HT1080 (cell line): ENCODE measurements at regions not wholly inside any gene's neighbourhood (a gene's known extent, or its start where the extent isn't known, plus 50 kb on each side); places are given as distances from the start of the nearest gene placed in this dataset.
"Not testable (repeated sequence)": the region's sequence is repeated elsewhere in the genome, so short reads cannot be mapped to it uniquely, and the experiment has no call there.

Experiments
- DNase-seq: peaks from one replicate; pipeline ENCODE4 v3.0.0-alpha.2; 2015; ENCODE audit warnings: low read depth

GRCh38 chr15:29648415-29648814 lies 173.9 kb downstream of the TJP1 start:
- not testable (repeated sequence) for DNase-seq

DNA sequence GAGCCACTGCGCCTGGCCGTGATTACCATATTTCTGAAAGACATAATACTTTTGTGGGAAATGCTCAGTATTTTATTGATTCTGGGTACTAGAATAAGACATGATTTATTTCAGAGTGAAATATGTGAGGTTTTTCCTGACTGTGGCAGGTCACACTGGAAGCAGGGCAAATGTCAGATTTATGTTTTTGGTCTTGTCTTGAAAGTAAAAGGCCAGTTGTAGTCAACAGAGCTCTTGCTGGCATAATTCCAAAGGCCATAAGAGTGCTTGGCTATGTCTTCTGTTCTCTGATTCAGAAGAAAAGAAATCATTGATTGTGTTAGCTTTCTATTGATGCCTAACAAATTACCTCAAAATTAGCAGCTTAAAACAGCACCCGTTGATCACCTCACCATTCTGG lies 176.4 kb downstream of the TJP1 start:
- DNase-seq, result no peak

- DNase-seq, result not testable (repeated sequence)
Measured at GRCh38 chr15:29644361-29644760, 177.9 kb downstream of the TJP1 start.

GRCh38 chr15:29638781-29639180 lies 183.5 kb downstream of the TJP1 start:
- DNase-seq, result peak; percentile 63

GRCh38 chr15:29638011-29638410 lies 184.3 kb downstream of the TJP1 start:
- DNase-seq, result no peak

DNA sequence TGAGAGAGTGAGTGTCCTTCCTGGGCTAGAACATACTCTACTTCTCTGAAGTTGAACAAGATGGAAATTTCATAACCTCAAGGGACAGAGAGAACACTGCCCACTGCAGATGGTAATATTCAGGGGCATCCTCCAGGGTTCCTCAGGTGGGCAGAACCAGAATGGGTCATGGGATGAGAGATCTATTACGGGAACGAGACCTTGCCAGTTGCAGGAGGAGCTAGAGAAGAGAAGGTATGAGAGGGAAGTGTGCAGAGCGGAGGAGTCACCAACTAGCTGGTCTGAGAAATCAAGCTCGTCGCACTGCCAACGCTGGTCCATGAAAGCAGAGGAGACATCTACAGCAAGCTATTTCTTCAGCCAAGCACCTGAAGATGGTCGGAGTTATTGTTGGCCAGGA lies 184.7 kb downstream of the TJP1 start:
- no peak for DNase-seq

GRCh38 chr15:29636921-29637320 lies 185.3 kb downstream of the TJP1 start:
- DNase-seq, result no peak

GRCh38 chr15:29636140-29636539 lies 186.1 kb downstream of the TJP1 start:
- no peak for DNase-seq

- no peak for DNase-seq
Measured at GRCh38 chr15:29635513-29636098, 186.7 kb downstream of the TJP1 start.

GRCh38 chr15:29633971-29634370 lies 188.3 kb downstream of the TJP1 start:
- no peak for DNase-seq

- no peak for DNase-seq
Measured at GRCh38 chr15:29632671-29633406, 189.4 kb downstream of the TJP1 start.

- no peak for DNase-seq
Measured at GRCh38 chr15:29631076-29632070, 190.9 kb downstream of the TJP1 start.

GRCh38 chr15:29624271-29624670 lies 198.0 kb downstream of the TJP1 start:
- DNase-seq, result no peak

GRCh38 chr15:29623116-29623639 lies 199.1 kb downstream of the TJP1 start:
- no peak for DNase-seq

DNA sequence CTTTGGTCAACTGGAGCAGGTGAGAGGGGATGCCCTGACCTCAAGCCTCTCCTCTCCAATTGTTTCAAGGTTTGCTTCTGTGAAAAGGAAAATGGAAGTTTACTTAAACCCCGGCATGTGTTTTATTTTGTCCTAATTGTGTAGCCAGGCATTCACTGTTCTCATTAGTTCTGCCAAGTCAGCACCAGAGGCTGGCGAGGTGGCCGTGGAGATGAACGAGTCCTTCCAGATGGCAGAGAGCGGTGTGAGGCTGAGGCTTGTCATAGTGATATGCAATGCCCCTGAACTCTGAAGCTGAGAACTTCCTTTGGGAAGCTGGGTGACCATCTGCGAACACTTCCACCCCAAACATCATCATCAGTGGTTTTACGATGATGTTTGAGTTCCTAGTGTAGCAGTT lies 199.6 kb downstream of the TJP1 start:
- DNase-seq, result no peak

GRCh38 chr15:29621616-29622015 lies 200.7 kb downstream of the TJP1 start:
- no peak for DNase-seq

DNA sequence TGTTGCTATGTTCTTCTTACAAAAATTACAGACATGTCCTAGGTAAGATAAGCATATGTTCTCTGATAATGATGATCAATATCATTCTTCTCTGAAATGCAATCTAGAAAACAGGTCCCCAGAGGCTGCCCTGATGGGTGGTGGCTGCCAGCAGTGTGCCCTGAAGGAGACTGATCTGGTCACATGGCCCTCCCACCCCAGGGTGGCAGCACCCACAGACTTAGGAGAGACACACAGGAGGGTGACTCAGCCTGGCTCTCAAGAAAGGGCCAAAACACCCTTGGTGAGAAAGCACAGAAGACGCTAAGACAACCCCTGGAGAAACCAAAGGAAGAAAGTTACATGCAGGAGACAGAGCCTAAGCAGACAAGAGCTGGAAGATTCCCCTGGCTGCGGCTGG lies 203.7 kb downstream of the TJP1 start:
- DNase-seq, result no peak

GRCh38 chr15:29616512-29616911 lies 205.8 kb downstream of the TJP1 start:
- peak; percentile 30 for DNase-seq

DNA sequence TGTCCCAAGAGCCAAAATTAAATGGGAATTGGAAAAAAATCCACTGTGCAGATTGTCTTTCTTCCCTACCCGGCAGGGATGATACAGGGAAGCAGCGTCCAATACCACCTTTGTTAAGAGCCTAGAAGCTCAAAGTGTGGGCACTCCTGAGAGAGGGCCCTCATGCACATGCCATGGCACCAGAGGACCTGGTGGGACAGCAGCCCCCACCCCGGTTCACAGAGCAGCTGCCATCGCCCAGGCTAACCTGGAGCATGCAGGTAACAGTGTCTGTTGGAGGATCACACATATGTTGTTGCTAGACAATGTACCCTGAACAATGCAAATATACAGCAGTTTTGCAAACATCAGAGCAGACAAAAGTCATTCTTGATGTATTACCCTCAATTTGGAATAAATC lies 206.5 kb downstream of the TJP1 start:
- DNase-seq, result no peak

- no peak for DNase-seq
Measured at GRCh38 chr15:29613951-29614382, 208.3 kb downstream of the TJP1 start.

DNA sequence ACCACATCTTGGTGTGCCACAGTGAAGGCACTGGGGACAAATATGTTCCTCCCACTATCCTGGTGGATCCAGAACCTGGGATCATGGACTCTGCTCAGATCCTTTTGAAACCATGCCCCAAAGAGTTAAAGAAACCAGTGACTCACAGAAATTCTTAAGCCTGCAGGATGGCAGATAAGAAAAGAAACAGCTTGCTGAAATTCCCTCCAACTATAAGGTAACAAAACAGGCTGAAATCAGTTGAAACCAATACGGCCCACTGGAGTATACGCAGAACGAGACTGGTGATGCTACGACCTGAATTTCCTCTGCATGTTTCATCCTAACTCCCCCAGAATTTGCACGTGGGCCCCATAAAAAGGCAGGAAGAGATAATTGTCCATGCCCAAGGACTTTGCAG lies 209.6 kb downstream of the TJP1 start:
- peak; percentile 27 for DNase-seq

DNA sequence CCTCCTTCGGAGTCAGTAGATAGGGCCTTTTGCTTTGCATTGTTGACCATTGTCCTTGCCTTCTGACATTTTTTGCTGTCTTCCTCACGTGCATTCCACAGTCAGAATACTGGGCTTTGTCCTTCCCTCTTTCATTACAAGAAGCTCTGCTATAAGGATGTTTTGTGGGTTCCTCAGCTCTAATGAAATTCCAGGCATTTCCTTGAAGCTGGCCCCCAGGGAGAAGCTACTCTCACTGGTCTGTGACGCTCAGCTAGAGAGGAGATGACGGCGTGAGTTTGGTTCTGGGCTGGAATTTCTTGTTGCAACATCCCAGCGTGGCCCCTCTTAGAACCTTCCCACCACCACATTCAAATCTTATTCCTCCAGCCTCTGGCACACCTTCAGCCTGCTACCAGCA lies 210.2 kb downstream of the TJP1 start:
- peak; percentile 69 for DNase-seq
